ENCODE measurements at regions not wholly inside any gene's neighbourhood (a gene's known extent, or its start where the extent isn't known, plus 50 kb on each side); places are given as distances from the start of the nearest gene placed in this dataset.

- no peak for TF ChIP-seq POLR2AphosphoS5 (IDR thresholded peaks at IDR 0.05; ENCODE audit: low read depth, low read length)
- FAIRE-seq, result no peak
- no peak for DNase-seq (ENCODE audit: insufficient read length)
Observed at GRCh38 chr3:71979175-71979574, 194.2 kb upstream of the PROK2 start.

DNA sequence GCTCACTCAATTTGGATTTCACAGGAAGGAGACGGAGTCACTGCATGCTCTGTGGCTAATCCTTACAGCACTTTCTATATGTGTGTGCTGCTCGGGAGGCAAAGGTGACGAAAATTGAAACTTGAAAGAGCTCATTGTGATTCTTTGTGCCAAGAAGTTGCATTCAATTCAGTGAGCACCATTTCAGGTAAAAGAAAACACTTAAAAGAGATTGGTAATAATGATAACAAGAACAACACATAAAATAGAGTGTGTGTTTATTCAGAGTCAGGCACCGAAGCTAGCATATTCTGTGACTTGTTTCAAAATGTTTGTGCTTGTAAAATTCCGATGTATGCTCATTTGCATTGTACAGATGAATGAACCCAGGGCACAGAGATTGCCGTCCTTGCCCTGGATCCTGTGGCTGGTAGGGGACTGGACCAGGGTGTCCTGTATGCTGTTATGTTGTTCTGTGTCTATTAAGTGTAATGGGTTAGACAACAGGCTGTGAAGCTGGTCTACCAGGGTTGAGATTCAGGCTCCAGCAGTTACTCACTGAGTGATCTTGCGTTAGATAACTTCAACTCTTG lies 193.3 kb upstream of the PROK2 start:
- TF ChIP-seq TAF1 (IDR thresholded peaks at IDR 0.05; ENCODE audit: borderline replicate concordance, low read depth, low read length), result no peak
- no peak for TF ChIP-seq POLR2AphosphoS5 (IDR thresholded peaks at IDR 0.05; ENCODE audit: low read depth, low read length)
- TF ChIP-seq POLR2A (IDR thresholded peaks at IDR 0.05; ENCODE audit: low read depth, low read length), result no peak
- DNase-seq (ENCODE audit: insufficient read length), result peak; percentile 25
- FAIRE-seq, result peak; percentile 94

- DNase-seq (ENCODE audit: insufficient read length) (no peak), FAIRE-seq (no peak)
- no peak for TF ChIP-seq POLR2AphosphoS5 (IDR thresholded peaks at IDR 0.05; ENCODE audit: low read depth, low read length)
- TF ChIP-seq POLR2A (IDR thresholded peaks at IDR 0.05; ENCODE audit: low read depth, low read length), result no peak
- TF ChIP-seq TAF1 (IDR thresholded peaks at IDR 0.05; ENCODE audit: borderline replicate concordance, low read depth, low read length), result no peak
Observed at GRCh38 chr3:71977525-71977924, 192.6 kb upstream of the PROK2 start.

GRCh38 chr3:71975573-71975972 lies 190.6 kb upstream of the PROK2 start:
- DNase-seq (ENCODE audit: insufficient read length) (no peak), FAIRE-seq (peak; percentile 14)
- TF ChIP-seq POLR2AphosphoS5 (IDR thresholded peaks at IDR 0.05; ENCODE audit: low read depth, low read length) (no peak), TAF1 (IDR thresholded peaks at IDR 0.05; ENCODE audit: borderline replicate concordance, low read depth, low read length) (no peak), POLR2A (IDR thresholded peaks at IDR 0.05; ENCODE audit: low read depth, low read length) (no peak)

DNA sequence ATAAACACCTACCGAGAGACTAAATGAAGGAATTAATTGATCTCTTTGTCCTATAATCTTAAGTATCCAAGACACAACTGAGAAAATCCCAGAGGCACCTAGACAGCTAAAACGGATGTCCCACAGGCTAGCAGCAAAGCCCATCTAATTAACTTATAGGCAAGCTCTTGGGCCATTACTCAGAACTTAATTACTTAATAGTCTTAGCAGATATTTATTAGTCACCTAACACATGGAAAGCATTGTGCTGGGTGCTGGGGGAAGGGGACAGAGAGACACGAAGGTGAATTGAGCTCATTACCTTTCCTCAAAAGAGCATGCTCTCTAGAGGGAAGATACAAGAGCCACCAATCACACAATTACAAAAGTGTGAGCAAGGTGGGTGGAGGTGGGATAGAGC lies 189.8 kb upstream of the PROK2 start:
- no peak for FAIRE-seq
- TF ChIP-seq POLR2A (IDR thresholded peaks at IDR 0.05; ENCODE audit: low read depth, low read length), result no peak
- no peak for TF ChIP-seq POLR2AphosphoS5 (IDR thresholded peaks at IDR 0.05; ENCODE audit: low read depth, low read length)
- no peak for TF ChIP-seq TAF1 (IDR thresholded peaks at IDR 0.05; ENCODE audit: borderline replicate concordance, low read depth, low read length)
- DNase-seq (ENCODE audit: insufficient read length), result no peak

DNA sequence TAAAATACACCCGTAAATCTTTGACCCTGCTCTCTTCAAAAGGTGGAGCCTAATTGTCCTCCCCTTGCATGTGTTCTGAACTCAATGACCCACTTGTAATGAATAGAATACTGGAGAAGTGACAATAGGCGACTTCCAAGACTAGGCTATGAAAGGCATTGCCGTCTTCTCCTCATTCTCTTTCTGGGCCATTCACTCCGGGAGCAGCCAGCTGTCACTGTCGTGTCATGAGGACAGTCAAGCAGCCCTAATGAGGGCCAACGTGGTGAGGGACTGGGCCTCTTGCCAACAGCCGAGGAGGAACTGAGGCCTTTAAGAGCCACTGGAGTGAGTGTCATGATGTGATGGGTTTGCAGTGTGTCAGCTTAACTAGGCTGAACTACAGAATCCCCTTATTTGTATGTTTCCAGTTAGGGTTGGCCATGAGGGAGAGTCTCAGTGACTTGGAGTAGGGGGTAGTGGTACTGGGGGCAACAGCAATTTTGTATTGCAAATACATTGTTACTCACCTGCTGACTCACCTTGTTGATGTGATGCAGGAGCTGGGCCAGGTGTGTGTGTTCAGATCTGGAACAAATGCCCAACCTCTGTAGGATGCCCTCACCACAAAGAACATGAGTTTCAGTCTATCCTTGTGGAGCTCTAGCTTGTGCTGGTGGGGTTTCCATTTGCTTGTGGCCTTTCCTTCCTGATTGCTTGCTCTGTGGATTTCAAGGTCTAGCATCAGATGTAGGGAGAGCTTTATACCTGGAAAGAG lies 188.5 kb upstream of the PROK2 start:
- no peak for DNase-seq (ENCODE audit: insufficient read length)
- TF ChIP-seq POLR2AphosphoS5 (IDR thresholded peaks at IDR 0.05; ENCODE audit: low read depth, low read length), result no peak
- TF ChIP-seq TAF1 (IDR thresholded peaks at IDR 0.05; ENCODE audit: borderline replicate concordance, low read depth, low read length), result no peak
- TF ChIP-seq POLR2A (IDR thresholded peaks at IDR 0.05; ENCODE audit: low read depth, low read length), result no peak
- FAIRE-seq, result peak; percentile 56

- TF ChIP-seq TAF1 (IDR thresholded peaks at IDR 0.05; ENCODE audit: borderline replicate concordance, low read depth, low read length) (no peak), POLR2AphosphoS5 (IDR thresholded peaks at IDR 0.05; ENCODE audit: low read depth, low read length) (no peak), POLR2A (IDR thresholded peaks at IDR 0.05; ENCODE audit: low read depth, low read length) (no peak)
- DNase-seq (ENCODE audit: insufficient read length) (no peak), FAIRE-seq (peak; percentile 46)
Observed at GRCh38 chr3:71972031-71972430, 187.1 kb upstream of the PROK2 start.

DNA sequence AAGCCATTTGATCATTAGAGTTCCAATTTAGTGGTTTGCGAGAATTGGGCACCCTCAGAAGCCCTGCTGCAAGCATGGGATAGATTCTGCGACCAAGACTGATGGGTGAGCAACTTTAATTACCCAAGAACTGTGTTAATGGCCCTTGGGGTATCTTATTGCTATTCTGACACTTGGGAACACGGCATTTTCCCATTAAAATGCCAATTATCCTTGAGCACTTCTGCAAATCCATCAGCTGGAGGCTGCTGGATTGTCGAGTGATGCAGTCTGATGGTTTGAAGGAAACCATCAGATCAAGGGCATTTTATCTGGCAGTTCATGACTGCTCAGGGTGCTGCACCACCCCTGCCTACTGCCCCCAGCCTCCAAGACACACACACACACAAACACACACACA lies 183.6 kb upstream of the PROK2 start:
- peak; percentile 33 for FAIRE-seq
- TF ChIP-seq TAF1 (IDR thresholded peaks at IDR 0.05; ENCODE audit: borderline replicate concordance, low read depth, low read length) (no peak), POLR2A (IDR thresholded peaks at IDR 0.05; ENCODE audit: low read depth, low read length) (no peak), POLR2AphosphoS5 (IDR thresholded peaks at IDR 0.05; ENCODE audit: low read depth, low read length) (no peak)

DNA sequence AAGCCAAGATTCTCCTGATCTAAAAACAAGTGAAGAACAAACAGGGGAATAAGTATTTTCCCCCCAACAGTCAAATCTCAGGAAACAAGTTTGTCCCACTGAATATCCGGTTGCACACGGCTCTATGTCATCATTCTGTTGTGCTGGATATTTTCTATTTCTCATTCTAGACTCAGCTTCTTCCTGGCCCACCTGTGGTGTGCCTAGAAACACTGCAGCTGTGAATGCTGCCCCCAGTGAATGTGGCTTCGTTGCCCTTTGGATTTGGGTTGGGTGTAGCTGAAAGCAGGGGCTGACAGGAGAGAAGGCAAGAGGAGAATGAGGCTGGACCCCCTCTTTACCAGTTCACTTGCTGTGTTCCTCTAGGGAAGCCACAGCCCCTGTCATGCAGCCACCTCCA lies 181.2 kb upstream of the PROK2 start:
- TF ChIP-seq POLR2A (IDR thresholded peaks at IDR 0.05; ENCODE audit: low read depth, low read length), result no peak
- TF ChIP-seq TAF1 (IDR thresholded peaks at IDR 0.05; ENCODE audit: borderline replicate concordance, low read depth, low read length), result no peak
- no peak for TF ChIP-seq POLR2AphosphoS5 (IDR thresholded peaks at IDR 0.05; ENCODE audit: low read depth, low read length)
- FAIRE-seq (peak; percentile 63), DNase-seq (ENCODE audit: insufficient read length) (no peak)

More for the DNA sequence above, 183.6 kb upstream of the PROK2 start:
- no peak for DNase-seq (ENCODE audit: insufficient read length)

- no peak for FAIRE-seq
- TF ChIP-seq POLR2A (IDR thresholded peaks at IDR 0.05; ENCODE audit: low read depth, low read length), result no peak
- TF ChIP-seq TAF1 (IDR thresholded peaks at IDR 0.05; ENCODE audit: borderline replicate concordance, low read depth, low read length), result no peak
- no peak for TF ChIP-seq POLR2AphosphoS5 (IDR thresholded peaks at IDR 0.05; ENCODE audit: low read depth, low read length)
Observed at GRCh38 chr3:71964170-71964569, 179.2 kb upstream of the PROK2 start.

DNA sequence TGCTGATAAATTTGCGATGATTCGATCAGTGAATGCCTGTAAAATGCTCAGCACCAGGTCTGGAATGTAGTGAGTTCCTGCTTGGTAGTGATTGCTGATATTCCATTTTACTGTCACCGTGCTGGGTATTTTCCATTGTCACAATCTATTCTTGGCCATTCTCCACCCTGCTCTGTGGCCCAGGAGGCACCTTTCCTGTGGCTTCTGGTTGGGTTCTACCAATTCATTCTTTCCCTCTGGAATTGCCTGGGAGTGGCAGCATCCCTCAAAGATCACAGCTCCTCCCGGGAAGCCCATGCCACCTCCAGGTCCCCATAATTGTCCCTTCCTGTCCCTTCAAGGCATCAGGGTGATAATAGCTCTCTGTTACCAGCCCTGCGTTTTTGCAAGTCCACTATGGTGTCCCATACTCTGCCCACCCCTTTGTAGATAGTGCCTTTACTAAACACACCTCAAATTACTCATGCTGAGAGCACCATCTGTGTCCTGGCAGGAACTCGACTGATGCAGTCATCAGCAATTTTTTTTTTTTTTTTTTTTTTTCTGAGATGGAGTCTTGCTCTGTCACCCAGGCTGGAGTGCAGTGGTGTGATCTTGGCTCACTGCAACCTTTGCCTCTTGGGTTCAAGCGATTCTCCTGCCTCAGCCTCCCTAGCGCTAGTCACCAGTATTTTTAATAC lies 177.8 kb upstream of the PROK2 start:
- no peak for FAIRE-seq
- no peak for DNase-seq (ENCODE audit: insufficient read length)
- TF ChIP-seq TAF1 (IDR thresholded peaks at IDR 0.05; ENCODE audit: borderline replicate concordance, low read depth, low read length), result no peak
- TF ChIP-seq POLR2A (IDR thresholded peaks at IDR 0.05; ENCODE audit: low read depth, low read length), result no peak
- TF ChIP-seq POLR2AphosphoS5 (IDR thresholded peaks at IDR 0.05; ENCODE audit: low read depth, low read length), result no peak

More at GRCh38 chr3:71964170-71964569, 179.2 kb upstream of the PROK2 start:
- no peak for DNase-seq (ENCODE audit: insufficient read length)

GRCh38 chr3:71961891-71962290 lies 176.9 kb upstream of the PROK2 start:
- TF ChIP-seq TAF1 (IDR thresholded peaks at IDR 0.05; ENCODE audit: borderline replicate concordance, low read depth, low read length), result no peak
- TF ChIP-seq POLR2AphosphoS5 (IDR thresholded peaks at IDR 0.05; ENCODE audit: low read depth, low read length), result no peak
- TF ChIP-seq POLR2A (IDR thresholded peaks at IDR 0.05; ENCODE audit: low read depth, low read length), result no peak
- FAIRE-seq (no peak), DNase-seq (ENCODE audit: insufficient read length) (no peak)
